SHP77 (cell line): ENCODE measurements at regions not wholly inside any gene's neighbourhood (a gene's known extent, or its start where the extent isn't known, plus 50 kb on each side); places are given as distances from the start of the nearest gene placed in this dataset.

Experiments used
- DNase-seq, 2 experiments: peaks; one replicate each; lab custom pipeline; 2025; lab: John Stamatoyannopoulos, UW

DNA sequence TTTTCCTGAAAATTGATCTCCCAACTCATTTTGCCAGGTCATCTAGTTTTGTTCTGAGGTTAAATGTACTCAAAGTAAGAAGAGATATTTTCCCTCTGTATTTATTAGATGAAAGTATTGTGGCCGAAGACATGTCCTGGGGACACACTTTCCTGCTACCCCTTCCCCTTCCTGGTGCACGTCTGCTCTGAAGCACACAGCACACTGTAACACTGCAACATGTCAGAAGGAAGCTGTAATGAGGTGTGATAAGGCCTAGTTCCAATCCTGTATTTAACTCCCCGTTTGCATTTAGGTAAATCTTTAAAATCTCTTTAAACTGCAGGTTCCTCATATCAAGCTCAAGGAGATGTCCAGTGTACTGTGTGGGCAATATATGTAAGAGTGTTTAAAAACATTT is 99.4 kb downstream of the HDGFL1 start:
- no peak for DNase-seq

DNA sequence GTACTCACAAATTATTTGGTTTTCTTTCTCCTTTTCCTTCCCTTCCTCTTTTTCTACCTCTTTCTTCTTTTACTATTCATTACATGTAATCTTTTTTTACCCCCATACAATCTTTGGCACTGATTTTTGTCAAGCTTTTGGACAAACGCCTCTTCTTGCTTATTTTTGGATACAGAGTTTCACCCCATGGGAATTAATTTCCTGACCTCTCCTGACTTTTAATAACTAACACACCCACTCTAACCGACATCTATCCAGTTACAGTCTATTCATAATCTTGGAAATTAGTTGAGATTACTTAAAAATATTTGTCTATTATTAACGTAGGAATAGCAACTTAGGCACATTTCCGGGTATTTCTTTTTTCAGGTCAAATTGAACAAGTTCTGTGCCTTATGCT is 101.2 kb downstream of the HDGFL1 start:
- no peak for DNase-seq

DNA sequence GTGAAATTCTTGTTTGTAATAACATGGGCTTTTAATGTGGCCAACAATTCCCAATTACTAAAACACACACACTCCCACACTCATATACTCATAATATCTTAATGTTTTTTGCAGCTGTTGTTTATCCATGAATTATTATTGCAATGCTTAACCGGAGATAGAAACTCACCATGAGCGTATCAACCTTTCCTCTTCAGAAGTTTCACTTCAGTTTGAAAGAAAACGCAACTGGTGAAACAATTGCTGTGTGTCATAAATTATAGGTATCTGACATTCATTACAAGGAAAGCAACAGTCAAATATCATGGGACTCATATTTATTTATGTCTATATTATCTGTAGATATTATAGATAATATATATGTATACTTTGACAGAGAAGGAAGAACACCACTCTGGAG is 104.1 kb downstream of the HDGFL1 start:
- DNase-seq: no peak

DNA sequence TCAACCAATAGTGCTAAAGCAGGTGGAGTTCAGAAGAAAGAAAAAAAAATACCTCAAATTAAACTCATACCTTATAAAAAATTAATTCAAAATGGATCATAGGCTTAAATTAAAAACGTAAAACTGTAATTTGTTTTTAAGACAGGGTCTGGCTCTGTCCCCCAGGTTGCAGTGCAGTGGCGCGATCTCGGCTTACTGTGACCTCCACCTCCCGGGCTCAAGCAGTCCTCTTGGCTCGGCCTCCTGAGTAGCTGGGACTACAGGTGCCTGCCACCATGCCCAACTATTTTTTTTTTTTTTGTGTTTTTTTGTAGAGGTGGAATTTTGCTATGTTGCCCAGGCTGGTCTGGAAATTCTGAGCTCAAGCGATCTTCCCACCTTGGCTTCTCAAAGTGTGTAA is 111.6 kb downstream of the HDGFL1 start:
- DNase-seq: no peak

DNA sequence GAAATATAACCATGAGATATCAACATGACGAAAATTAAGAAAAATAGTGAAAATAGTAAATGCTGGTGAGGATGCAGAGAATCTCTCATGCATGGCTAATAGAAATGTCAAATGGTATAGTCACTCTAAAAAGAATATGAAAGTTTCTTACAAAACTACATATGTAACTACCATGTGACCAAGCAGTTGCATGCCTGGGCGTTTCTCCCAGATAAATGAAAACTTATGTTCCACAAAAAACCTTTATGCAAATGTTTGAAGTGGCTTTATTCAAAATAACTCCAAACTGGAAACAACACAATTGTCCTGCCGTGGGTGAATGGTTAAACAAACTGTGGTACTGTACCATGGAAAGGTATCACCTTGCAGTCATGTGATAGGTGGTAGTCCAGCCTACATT is 112.4 kb downstream of the HDGFL1 start:
- no peak for DNase-seq

DNA sequence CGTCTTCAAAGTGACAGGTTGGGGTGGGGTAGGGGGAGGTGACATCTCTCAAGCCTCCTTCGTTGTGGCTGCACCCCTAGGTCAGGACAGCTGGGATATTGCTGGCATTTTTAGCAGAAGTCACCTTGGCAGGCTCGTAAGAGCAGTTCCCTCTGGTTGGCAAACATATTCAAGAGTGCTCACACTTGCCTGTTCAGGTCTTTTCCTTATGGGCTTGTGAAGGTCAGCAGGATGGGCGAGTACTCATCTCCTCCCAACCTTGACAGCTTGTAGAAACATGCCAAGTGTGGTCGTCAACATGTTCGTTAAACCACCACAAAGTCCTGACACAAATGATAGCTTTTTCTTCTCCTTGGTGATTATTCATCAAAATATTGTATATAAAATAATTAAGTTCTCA is 113.6 kb downstream of the HDGFL1 start:
- DNase-seq: no peak

DNA sequence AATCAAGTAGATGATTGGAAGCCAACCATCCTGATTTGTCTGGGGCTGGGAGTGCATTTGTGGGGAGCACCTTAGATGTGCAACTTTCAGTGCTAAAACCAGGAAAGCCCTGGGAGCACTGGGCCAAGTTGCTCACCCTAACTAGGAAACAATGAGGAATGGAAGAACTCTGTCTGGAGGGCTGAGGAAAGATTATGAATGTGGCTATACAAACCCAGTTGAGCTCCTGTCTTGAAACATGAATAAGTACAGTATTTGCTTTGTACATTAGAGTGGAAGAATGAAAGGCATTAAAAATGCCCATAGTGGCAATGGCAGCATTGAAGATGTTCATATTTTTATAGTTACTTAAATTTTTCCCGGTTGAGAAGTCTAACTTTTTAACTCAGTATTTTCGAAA is 121.1 kb downstream of the HDGFL1 start:
- DNase-seq: no peak

DNA sequence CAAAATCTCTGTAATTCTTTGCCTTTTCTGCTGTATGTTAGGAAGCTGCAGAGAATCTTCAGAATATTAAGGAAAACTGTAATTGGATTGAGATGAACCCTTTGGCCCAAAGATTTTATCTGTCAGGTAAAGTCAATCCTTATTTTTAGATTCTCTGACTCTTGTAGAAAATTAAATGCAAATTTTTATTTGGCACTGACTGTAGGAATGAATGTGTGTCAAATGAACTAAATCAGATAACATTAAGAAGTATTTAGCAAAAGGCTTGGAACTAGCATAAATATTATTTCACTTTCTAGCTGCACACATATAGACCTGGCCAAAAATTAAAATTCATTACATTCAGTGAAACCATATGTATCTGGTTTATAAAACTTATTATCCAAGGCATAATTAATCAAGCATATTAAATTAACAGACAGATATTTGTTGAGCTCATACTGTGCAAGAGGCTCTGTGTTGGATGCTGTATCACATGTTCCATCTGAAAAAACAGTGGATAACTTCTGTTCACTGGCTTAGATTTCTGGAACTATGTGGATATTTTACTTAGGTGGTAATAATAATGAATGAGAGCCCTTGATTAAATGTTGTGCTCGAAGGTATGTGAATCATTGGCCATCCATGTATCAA is 124.8 kb downstream of the HDGFL1 start:
- DNase-seq: no peak

DNA sequence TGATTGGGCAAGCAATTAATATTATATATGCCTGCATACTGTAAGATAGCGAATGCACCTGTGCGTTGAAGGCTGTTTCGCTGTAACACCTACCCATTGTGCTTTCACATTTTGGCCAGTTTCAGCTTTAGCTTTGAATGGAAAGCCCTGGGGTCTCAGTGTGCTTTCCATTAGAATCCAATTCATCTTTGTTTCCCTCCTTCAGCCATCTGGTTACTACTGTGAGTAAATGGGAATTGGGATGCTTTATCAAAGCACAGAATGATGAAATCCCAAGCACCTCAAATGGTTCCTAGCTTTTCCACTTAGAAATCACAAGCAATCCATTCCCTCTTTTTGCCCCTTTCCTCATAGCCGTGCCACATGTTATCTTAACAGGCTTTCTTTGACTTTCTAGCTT is 127.1 kb downstream of the HDGFL1 start:
- no peak for DNase-seq

DNA sequence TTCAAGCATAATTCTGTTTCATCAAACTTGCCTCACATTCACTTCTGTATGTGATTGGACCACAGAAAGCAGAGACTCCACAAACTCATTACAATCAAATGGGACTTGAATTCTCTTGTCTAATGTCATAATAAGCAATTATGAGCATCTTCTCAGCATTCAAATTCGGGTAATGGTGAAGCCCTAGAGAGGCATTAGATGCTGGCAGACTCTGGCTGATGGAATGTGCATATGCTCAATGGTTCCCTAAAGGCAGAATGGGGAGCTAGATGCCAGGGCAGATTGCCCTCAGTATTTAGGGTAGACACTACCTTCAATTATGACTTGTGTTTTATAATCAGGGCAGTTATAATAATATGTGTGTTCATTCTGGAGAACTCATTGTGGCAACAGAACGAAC is 127.9 kb downstream of the HDGFL1 start:
- no peak for DNase-seq

DNA sequence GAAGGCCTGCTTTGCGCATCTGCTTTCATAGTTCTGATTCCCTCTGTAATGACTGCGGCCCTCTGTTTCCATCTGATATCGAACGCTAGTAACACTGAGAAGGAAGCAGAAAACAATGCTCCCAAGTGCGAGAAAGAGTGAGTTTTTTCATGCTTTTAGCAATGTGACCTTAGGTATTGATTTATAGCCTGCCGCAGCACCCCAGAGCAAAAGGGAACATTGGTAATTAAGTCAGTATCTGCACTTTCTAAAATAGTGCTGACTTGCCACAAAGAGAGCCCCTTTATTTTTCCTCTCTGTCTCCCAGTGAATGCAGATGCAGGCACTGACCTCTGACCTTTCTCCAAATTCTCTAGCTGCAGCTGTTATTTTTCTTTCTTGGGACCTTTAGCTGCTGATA is 129.8 kb downstream of the HDGFL1 start:
- no peak for DNase-seq

DNA sequence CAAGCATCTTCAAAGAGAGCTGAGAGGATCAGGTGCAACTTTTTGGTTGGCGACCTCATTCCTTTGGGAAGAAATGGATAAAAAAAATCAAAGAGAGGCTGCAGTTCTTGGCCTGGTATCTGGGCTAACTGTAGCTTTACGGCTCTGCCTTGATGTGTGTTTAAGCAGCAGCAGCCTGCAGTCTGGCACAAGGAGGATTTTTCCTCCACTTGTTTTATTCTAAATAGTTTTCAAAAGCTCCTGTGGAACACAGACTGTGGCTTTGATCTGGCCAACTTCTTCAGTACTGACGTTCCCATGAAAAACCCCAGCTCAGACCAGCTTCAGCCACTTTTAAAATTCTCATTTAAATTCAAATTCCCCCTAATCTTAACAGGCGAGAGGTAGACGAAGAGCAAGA is 137.3 kb downstream of the HDGFL1 start:
- DNase-seq: no peak

DNA sequence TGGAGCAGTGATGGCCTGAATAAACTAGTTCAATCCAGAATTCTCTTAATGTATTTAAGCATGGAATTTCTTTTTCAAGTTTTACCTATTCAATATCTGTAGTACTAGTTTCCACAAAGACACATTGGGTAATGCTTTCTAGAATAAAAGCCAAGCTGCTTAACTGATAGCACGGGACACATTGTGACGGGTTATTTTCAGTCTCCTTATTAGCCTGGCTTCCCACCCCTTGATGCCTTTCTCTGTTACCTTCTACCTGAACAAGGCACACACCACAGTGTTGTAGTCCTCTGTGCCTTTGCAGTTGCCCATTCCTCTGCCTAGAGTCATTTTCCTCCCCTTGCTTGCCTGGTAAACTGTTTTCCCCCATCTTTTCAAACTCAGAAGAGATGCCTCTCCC is 139.1 kb downstream of the HDGFL1 start:
- DNase-seq: no peak

DNA sequence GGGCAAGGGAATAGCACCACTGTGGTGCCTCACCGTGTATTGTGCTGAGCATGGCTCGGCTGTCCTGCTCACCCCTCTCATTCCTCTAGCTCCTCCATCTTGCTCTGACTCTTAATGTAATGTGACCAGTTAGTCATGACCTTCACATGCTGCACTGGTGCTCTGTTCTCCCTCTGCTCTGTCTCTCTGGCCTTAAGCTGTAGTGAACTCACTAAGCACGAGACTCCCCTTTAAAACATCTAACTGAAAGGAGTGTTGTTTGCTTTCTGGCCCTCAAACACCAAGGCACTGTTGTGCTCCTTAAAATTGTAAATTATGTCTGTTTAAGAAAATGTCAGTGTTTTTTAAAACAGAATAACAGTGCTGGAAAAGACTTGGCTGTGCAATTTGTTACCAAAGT is 140.4 kb downstream of the HDGFL1 start:
- DNase-seq: no peak

DNA sequence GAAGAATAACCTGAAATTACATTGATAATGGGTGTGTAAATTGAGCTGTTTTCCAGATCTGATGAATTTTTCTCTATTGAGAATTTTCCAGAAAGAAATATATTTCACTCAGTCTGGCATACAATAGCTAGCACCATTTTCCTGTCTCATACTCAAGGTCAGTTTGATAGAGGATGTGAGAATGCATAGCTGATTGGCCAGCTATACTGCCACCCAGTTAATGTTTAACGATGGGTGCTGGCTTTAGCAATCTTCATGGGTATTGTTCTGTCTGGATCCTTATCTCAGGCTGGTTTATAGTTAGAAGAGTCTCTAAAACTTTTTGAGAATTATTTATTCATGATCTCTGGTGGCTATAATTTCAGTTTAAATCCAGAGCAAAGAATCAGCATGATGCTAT is 147.4 kb downstream of the HDGFL1 start:
- DNase-seq: no peak

DNA sequence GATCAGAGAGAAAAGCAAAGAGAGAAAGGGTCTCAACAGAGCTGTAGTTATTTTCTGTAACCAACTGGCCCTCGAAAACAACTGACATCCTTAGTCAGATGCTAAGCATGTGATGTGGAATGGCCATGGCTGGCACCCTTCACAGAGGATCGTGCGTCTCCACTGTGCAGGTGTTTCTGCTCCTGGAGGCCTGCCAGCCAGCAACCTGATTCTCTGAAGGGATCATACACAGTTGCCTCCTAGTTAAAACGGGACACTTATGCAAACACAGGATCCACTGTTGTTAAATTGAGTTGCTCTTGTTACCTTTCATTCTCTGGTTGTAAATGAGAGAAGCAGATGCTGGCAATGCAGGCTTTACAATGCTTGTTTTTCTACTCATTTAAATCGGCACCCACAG is 148.5 kb downstream of the HDGFL1 start:
- peak; percentile 94 to 95 for DNase-seq

DNA sequence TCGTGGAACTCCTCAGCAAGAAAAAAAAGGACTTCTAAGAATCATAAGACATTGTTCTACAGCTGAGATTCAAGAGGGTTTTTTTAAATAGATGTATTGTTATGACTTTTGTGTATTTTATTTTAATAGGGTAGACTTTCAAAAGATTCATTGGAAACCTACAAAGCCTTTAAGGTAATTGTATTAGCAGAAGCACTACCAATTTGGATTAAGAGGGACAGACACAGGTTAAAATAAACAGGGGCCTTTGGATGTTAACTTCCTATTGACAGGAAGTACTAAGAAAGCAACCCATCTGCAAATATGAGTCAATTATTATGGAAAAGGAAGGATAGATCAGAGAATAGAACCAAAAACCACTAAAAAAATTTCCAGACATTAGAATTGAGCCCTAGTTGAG is 153.5 kb downstream of the HDGFL1 start:
- no peak for DNase-seq

DNA sequence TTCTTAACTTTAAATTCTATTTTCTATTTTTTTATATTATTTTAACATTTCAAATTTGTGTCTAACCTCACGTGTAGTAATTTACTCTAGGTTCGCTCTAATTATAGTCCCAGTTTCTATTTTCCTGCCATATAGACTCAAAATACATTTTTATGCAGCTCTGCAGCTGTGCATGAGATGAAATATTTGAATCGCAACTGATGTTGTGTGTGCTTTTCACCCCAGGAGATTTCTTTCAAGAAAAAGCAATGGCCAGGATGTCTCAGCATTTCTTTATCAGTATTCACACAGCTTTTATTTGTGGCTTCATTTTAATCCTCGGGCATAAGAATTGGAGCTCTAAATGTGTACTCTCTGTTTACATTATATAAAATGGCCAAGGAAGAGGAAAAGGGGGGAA is 157.6 kb downstream of the HDGFL1 start:
- DNase-seq: no peak

DNA sequence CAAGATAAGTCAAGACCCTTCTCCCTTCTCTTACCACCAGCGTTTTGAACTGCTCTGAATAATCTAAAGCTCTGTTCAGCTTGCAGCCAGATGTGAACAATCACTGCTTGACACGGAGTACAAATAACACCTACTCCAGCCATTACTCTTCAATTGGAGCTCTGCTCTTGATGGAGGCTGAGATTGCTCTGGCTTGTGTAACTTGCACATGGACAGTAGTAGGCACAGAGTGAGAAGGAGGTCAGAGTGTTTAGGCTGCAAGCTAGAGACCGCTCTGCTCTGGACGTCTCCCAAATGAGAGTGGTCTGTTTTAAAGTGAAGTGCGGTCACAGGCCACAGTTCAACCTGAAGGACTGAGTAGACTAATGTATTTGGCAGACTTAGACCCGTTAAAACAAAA is 158.3 kb downstream of the HDGFL1 start:
- no peak for DNase-seq

DNA sequence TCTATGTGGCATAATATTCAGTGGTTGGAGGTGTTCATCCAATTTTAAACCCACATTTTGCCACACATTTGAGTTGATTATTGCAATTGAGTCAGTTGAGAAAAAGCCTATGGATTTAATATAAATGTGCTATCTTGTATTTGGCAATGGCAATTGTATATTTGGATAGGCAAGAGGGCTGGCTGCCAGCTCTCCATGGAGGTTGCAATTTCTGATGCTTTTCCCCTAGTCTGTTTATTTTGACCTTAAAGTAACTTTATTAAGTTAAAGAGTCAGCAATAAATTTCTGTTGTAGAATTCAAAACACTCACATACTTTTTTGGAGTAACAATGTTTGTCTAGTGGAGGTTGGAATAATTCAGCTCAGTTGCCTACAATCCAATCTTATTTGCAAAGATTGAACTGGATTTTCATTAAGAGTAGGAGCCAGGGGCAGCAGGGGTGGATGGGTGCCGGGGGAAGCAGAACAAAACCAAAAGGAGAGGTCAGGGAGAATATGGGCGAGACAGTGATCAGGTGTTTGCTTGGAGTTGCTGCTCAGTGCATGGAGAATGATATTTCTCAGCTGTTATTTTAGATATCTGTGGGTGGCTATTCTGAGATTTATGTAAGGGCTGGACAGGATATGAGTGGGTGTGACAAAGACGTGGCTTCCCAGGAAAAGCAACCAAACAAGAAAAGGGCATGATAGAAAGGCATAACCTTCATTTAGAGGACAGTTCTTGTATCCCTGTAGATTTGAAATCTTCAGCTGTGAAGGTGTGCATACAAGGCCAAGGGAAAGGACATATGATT is 163.0 kb downstream of the HDGFL1 start:
- DNase-seq: no peak

DNA sequence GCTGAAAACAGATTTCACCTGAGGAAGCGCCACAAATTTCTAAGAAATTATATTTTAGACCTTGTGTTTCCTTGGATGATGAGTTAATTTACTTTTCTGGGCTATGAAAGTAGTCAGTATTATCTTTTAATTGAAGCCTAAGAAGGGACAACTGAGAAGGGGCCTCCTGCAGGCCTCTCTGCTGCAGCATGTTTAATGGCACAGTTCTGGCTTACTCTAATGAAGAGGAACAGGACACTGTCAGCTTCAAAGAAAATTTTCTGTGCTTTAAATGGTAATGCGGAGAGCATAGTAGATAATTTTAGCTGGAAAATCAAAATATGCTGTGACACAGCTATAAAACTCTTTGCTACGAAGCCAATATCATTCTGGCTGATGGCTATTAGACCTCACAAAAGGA is 167.4 kb downstream of the HDGFL1 start:
- no peak for DNase-seq

DNA sequence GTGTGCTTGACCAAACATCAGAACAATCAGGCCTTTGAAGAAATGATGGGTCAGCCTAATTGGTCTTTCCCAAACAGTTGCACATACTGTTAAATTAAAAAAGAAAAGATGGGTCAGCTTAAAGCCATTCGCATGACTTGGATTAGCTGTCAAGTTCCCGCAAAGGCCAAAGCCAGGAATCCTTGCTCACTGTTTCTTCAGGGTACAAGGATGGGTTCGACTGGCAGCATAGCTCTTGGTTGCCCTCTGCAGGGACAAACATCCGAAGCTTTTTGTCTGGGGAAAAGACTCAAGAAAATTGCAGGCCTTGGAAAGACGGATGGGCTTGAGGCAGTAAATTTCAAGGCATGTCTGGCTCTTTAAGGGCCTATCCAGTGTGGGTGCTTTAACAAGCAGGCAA is 168.0 kb downstream of the HDGFL1 start:
- DNase-seq: peak; percentile 11 to 19

DNA sequence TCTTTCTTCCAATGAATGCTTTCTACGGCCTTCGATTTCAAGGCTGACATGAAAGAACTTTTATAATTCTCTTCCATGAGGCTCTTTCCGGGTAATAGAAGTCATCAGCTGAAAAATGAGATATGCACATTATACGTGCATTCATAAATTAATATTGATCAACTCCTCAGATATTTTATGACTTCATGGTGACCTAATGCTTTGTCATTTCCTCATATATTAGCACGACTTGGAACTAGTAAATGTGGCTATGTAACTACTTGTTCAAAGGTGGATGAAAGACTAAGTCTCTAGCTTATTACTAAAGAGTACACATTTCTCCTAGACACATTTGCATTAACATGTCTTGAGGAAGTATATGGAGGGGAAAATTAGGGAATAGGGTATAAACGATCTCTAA is 168.8 kb downstream of the HDGFL1 start:
- no peak for DNase-seq

DNA sequence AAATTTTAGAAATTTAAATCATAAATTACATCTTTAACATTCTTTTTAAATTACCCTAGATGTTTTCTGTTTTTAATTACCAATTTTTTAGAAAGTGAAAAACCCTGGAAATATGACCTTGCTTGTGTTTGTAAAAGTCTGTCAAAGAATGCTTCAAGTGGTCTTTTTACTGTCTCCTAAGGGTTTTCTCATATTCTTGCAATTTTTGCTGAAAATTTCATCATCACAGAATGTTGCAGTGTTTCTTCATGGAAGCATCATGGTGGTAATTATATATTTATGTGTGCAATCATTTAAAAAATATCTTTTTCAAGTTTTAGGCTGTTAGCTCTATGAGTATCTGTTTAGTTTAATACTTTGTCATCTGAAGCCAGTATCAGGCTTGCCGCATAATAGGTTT is 178.2 kb downstream of the HDGFL1 start:
- no peak for DNase-seq
